IPS-NIHi7 (cell line): ENCODE measurements at regions not wholly inside any gene's neighbourhood (a gene's known extent, or its start where the extent isn't known, plus 50 kb on each side); places are given as distances from the start of the nearest gene placed in this dataset.
"Not testable (repeated sequence)": the region's sequence is repeated elsewhere in the genome, so short reads cannot be mapped to it uniquely, and the experiment has no call there.

Source experiments
- DNase-seq: peaks from one replicate; pipeline ENCODE4 v3.0.0; 2012; ENCODE audit warnings: mixed read lengths; ENCODE audit errors: extremely low spot score

DNA sequence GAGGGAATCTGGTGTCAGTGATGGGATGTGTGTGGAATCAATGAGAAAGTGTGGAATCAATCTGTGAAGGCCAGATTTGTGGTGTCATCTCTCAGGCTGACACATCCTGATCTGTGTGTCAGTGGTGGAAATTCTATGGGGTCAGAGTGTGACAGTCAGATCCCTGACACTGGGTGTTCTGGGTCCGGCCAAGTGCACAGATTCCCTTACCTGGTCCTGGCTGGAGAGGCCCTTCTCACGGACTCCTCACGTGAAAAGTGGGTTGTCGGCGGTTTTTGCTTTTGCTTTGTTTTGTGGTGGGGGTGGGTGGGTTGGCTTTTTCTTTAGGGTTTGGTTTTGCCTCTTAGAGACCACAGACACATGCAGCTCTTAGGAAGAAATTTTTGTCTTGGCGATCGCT is 618.0 kb downstream of the KCNJ18 start:
- not testable (repeated sequence) for DNase-seq

DNA sequence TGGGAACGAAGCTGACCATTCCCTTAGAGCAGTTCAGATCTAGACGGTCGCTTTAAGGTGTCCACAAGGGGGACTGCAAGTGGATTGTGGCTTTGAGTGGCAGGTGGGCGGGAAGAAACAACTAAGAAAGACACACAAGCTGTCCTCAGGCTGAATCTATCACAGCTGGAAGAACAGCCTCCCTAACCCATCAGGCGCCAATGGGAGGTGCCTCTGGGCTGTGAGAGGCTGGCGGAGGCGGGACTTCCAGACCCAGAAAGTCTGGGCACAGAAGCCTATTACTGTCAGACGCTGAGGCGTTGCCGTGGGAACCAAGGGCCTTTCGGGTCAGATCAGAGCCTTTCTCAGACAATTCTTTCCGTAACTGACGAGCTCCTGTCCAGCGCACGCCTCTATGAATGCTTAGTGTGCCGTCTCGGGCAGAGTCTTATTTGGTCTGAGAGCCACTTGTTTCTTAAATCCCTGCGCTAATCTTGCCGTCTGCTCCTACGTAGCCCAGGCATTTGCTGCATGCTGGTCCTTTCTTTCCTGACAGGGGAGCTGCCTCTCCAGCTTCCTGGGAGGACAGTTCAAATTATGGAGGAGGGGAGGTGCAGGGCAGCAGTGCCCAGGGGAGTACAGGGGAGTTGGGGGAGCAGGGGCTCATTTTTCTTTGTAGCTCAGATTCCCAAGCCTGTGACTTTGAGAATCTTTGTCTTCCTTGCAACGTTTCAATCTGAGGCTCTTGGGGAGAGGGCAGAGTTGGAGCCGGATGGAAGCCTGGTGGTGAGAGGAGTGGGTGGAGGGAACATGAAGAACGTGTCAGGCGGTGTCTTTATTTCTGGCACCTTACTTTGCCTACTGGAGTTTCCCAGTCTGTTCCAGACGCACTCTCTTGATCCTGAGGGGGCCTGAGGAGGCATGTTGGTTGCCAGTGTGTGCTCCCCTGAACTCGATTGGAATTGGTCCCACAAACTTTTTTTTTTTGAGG is 618.7 kb downstream of the KCNJ18 start:
- DNase-seq: no peak

DNA sequence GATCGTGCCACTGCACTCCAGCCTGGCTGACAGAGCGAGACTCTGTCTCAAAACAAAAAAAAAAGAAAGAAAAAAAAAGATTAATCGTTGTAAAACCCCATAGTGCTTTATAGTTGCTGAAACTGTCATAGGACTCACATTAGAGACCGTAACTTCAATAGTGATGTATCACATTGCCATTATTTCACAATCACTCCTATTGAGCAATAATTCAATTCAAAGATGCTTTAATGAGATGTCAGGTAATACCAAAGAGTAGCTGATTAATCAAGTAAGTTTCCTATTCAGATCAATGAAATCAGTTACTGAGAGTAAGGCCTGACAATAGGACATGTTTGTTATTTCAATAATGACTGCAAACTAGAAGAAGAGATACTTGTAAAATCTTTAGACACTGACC is 628.7 kb downstream of the KCNJ18 start:
- DNase-seq: not testable (repeated sequence)

DNA sequence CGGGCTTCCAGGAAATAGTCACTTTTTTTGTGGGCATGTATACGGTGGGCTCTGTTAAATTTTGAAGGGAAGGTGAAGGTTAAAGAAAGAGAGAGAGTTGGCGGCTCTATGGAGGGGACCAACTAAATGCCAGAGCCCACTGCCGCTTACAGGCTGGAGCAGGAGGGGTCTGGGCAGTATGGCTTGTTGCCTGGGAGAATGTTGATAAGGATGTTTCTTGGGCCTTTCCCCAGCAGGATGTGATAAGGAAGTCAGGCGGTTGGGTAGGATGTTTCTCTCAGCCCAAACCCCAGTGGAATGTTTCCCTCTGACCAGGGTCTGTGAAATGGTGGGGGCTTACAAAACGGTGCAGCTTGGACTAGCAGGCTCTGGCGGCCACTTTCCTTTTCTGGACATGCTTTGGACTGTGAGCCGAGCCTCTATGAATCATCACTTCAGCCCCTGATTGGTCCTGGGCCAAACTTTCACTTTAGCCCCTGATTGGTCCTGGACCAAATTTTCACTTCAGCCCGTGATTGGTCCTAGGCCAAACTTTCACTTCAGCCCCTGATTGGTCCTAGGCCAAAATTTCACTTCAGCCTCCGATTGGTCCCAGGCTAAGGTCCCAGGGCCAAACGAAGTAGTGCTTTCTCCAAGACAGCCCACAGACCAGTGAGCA is 630.7 kb downstream of the KCNJ18 start:
- not testable (repeated sequence) for DNase-seq

DNA sequence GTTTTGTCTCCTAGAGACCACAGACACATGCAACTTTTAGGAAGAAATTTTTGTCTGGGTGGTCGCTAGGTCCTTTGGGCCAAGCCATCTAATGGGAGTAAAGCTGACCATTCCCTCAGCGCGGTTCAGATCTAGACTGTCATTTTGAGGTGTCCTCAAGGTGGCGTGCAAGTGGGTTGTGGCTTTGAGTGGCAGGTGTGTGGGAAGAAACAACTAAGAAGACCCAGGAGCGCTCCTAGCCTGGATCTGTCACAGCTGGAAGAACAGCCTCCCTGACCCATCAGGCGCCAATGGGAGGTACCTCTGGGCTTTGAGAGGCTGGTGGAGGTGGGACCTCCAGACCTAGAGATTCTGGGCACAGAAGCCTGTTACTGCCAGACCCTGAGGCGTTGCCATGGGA is 645.1 kb downstream of the KCNJ18 start:
- no peak for DNase-seq

DNA sequence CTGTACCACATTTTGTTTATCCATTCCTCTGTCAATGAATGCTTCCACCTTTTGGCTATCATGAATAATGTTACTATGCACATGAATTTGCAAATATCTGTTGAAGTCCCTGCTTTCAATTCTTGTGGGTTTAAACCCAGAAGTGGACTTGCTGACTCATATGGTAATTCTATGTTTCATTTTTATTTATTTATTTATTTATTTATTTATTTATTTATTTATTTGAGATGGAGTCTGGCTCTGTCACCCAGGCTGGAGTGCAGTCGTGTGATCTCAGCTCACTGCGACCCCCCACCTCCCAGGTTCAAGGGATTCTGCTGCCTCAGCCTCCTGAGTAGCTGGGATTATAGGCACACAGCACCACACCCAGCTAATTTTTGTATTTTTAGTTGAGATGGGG is 664.3 kb downstream of the KCNJ18 start:
- not testable (repeated sequence) for DNase-seq

DNA sequence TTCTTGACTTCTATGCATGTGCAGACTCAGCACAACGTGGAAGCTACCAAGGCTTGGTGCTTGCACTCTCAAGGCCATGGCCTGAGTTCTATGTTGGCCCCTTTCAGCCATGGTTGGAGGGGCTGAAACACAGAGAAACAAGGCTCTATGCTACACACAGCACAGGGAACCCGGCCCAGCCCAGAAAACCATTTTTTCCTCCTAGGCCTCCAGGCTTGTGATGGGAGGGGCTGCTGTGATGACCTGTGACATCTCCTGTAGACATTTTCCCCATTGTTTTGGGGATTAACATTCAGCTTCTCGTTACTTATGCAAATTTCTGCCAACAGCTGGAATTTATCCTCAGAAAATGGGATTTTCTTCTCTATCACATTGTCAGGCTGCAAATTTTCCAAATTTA is 678.7 kb downstream of the KCNJ18 start:
- not testable (repeated sequence) for DNase-seq

DNA sequence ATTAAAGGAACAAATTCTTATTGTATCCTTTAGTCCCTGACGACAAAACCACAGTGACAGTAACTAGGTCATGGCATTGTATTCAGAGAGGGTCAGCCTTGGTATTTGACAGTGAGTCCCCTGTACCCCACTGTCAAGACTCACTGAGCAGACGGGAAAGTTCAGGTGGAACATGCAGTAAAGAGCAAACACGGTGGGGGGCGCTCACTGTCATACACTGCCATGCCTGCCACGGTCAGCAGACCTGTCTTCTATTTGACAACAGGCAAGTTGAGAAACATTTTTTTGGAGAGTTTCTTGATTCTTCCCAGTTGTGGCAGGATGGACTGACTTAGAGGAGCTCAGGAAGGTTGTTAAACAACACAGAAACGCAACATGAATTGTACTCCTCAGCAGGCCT is 681.6 kb downstream of the KCNJ18 start:
- DNase-seq: no peak

DNA sequence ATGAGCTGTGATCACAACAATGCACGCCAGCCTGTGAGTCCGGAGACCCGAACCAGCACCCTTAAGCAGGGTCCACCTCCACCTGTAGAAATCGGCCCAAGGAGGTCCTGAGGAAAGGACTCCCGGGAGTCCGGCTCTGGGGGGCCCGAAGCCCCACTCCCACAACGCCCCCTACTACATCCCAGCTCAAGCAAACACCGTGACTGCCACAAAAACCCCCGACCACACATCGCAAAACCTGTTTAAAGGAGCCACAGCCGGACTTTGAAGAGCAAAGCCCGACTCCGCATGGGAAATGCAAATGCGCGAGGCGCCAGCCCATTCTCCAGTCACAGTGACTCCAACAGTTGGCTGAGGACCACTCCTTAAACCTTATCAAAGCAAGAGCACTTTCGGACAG is 682.4 kb downstream of the KCNJ18 start:
- no peak for DNase-seq

DNA sequence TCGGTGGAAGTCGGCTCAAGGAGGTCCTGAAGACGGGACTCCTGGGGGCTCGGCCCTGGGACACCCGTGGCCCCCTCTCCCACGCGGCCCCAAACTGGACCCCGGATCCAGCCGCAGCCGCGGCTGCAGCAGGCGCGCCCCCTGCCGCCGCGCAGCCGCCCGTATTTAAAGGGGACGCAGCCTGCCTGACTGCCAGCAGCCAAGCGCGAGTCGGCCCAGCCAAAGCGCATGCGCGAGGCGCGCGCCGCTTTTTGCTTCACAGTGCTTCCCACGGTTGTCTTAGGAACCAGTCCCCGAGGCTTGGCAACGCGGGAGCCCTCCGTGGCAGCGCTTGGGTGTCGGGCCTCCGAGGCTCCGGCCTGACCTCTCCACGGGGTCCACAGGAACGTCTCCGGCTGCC is 684.4 kb downstream of the KCNJ18 start:
- DNase-seq: not testable (repeated sequence)

DNA sequence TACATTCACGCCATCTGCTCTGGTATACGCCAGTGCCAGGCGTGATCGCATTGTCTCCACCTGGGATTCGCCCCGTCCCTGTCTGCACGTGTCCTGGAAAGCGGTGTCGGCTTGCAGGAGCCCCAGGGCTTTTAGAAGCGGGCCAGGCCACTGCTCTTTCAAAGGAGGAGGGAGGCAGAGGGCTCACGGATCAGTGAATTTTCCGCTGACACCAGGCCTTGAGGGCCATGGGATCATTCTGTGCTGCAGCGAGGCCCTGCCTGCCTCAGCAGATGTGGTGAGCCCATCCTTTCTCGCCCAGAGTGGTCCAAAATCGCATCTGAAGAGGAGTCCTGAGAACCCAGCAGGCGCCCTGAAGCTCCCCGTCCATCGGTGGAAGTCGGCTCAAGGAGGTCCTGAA is 686.4 kb downstream of the KCNJ18 start:
- DNase-seq: not testable (repeated sequence)

DNA sequence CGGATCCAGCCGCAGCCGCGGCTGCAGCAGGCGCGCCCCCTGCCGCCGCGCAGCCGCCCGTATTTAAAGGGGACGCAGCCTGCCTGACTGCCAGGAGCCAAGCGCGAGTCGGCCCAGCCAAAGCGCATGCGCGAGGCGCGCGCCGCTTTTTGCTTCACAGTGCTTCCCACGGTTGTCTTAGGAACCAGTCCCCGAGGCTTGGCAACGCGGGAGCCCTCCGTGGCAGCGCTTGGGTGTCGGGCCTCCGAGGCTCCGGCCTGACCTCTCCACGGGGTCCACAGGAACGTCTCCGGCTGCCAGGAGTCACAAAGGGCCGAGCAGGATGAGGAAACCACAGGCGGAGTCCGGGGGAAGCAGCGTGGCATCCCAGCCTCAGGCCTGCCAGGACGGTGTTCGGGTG is 689.3 kb downstream of the KCNJ18 start:
- not testable (repeated sequence) for DNase-seq

DNA sequence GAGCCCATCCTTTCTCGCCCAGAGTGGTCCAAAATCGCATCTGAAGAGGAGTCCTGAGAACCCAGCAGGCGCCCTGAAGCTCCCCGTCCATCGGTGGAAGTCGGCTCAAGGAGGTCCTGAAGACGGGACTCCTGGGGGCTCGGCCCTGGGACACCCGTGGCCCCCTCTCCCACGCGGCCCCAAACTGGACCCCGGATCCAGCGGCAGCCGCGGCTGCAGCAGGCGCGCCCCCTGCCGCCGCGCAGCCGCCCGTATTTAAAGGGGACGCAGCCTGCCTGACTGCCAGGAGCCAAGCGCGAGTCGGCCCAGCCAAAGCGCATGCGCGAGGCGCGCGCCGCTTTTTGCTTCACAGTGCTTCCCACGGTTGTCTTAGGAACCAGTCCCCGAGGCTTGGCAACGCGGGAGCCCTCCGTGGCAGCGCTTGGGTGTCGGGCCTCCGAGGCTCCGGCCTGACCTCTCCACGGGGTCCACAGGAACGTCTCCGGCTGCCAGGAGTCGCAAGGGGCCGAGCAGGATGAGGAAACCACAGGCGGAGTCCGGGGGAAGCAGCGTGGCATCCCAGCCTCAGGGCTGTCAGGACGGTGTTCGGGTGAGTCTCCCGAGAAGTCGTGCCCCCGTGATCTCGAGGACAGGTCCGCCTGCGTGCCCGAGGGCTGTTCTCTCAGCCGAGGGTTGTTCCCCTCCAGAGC is 691.6 kb downstream of the KCNJ18 start:
- not testable (repeated sequence) for DNase-seq

DNA sequence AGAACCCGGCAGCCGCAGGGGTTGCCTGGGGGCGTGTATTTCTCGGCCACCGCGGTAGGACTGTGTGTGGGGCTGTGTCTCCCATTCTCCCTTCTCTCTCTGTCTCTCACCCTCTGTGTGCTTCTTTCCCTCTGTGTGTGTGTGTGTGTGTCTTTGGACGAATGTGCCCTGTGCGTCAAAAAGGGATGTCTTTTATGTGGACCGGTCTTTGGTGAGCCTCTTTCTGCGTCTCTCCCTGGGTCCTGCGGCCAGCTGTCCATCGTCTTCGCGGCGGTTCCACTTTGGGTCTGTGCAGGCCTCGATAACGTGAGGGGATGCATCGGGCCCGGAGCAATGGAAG is 692.1 kb downstream of the KCNJ18 start:
- not testable (repeated sequence) for DNase-seq

DNA sequence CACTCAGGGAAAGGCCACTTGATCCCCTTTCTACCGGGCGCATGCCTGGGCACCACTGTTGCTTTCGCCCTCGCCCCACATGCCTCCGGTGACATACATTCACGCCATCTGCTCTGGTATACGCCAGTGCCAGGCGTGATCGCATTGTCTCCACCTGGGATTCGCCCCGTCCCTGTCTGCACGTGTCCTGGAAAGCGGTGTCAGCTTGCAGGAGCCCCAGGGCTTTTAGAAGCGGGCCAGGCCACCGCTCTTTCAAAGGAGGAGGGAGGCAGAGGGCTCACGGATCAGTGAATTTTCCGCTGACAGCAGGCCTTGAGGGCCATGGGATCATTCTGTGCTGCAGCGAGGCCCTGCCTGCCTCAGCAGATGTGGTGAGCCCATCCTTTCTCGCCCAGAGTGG is 706.1 kb downstream of the KCNJ18 start:
- DNase-seq: not testable (repeated sequence)

DNA sequence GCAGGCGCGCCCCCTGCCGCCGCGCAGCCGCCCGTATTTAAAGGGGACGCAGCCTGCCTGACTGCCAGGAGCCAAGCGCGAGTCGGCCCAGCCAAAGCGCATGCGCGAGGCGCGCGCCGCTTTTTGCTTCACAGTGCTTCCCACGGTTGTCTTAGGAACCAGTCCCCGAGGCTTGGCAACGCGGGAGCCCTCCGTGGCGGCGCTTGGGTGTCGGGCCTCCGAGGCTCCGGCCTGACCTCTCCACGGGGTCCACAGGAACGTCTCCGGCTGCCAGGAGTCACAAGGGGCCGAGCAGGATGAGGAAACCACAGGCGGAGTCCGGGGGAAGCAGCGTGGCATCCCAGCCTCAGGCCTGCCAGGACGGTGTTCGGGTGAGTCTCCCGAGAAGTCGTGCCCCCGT is 706.7 kb downstream of the KCNJ18 start:
- not testable (repeated sequence) for DNase-seq

DNA sequence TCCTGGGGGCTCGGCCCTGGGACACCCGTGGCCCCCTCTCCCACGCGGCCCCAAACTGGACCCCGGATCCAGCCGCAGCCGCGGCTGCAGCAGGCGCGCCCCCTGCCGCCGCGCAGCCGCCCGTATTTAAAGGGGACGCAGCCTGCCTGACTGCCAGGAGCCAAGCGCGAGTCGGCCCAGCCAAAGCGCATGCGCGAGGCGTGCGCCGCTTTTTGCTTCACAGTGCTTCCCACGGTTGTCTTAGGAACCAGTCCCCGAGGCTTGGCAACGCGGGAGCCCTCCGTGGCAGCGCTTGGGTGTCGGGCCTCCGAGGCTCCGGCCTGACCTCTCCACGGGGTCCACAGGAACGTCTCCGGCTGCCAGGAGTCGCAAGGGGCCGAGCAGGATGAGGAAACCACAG is 712.8 kb downstream of the KCNJ18 start:
- not testable (repeated sequence) for DNase-seq

DNA sequence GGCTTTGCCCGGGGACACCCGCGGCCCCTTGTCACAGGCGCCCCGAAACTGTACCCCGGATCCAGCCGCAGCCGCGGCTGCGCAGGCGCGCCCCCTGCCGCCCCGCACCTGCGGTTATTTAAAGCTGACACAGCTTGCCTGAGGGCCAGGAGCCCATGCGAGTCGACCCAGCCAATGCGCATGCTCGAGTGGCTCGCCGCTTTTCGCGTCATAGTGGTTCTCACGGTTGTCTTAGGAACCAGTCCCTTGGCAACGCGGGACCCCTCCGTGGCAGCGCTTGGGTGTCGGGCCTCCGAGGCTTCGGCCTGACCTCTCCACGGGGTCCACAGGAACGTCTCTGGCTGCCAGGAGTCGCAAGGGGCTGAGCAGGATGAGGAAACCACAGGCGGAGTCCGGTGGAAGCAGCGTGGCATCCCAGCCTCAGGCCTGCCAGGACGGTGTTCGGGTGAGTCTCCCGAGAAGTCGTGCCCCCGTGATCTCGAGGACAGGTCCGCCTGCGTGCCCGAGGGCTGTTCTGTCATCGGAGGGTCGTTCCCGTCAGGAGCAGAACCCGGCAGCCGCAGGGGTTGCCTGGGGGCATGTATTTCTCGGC is 716.9 kb downstream of the KCNJ18 start:
- DNase-seq: no peak

DNA sequence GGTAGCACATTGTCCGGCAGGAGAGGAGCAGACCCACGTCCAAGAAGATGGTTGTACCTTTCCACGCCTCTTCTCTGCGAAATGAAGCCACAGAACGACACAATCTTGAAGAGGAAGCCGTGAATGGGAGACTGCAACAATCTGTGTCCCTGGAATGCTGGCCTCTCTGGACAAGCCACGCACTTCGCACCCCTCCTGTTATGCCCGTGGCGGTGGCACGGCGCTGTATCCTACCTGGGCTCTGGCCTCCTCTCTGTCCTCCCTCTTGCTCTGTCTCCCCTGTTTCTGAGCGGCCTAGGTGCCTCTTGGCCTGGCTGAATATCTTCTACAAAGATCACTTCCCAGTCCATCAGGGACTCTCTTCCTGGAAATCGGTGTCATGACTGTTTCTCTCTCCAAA is 717.8 kb downstream of the KCNJ18 start:
- no peak for DNase-seq

DNA sequence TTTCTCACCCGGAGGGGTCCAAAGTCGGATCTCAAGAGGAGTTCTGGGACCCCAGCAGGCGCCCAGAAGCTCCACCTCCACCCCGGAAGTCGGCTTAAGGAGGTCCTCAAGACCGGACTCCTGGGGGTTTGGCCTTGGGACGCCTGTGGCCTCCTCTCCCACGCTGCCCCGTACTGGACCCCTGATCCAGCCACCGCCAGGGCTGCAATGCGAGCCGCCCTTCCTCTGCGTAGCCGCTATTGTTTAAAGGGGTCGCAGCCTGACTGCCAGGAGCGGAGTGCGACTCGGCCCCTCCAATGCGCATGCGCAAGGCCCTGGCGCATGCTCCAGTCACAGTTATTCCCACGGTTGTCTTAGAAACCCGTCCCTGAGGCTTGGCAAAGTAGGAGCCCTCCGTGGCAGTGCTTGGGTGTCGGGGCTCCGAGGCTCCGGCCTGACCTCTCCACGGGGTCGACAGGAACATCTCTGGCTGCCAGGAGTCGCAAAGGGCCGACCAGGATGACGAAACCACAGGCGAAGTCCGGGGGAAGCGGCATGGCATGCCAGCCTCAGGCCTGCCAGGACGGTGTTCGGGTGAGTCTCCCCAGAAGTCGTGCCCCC is 719.0 kb downstream of the KCNJ18 start:
- DNase-seq: no peak

DNA sequence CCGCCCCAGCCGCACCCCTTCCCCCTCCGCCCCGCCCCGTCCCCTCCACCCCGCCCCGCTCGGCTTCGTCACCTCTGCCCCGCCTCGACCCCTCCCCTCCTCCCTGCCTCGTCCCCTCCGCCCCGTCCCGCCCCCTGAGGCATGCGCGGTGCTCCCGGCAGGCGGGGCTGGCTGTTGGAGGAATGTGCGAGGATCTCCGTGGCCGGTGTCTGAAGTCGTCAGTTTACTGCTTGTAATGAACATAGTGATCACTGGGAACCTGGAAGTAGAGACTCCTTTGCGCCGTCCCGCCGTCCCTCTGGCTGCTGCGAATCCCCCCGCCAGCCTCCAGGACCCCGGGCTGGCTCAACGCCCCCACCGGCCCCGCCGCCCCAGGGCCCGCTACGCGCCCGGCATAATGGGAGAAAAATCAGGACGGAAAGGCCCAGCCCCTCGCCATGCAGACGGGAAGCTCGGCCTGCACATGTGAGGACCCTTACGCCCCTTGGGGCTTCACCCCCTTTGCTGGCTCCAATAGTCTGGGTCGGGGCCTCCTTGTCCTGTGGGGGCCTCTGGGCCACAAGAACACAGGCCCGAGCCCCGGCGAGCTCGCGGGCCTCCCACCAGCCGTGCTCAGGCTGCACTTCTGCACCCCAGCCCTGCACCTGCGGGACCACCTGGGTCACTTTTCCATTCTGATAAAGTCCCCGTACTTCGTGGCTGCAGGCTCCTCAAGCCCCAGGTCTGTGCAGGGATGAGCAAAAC is 743.1 kb downstream of the KCNJ18 start:
- no peak for DNase-seq
